K562 (cell line): ENCODE measurements at regions not wholly inside any gene's neighbourhood (a gene's known extent, or its start where the extent isn't known, plus 50 kb on each side); places are given as distances from the start of the nearest gene placed in this dataset.
A peak's percentile ranks its signal among the peaks of the same experiment; 100 is the strongest.

Source experiments
- ATAC-seq: fragments of 200-7000 bp; cut with Tn5 transposase; 3 replicates; pipeline ENCODE4 v1.9.1; 2020; ENCODE audit warnings: moderate library complexity
- BruUV-seq: library from RNA; stranded (reverse); fragments of 400-500 nt; replicated peaks from 2 replicates; lab custom pipeline; 2021; lab: Mats Ljungman, UMichigan
- CTCF ChIA-PET: fragments of 300-600 bp; formaldehyde crosslinking; extraction: SDS; loops from one replicate; lab custom pipeline; 2021; ENCODE audit warnings: low intra/inter-chr PET ratio; lab: Yijun Ruan, JAX
- POLR2A ChIA-PET: fragments of 300-600, 350-650 bp; sonication (Branson Sonifier 250); formaldehyde crosslinking; extraction: SDS; loops from one replicate; lab custom pipeline; 2021; ENCODE audit warnings: antibody characterized with exemption, inconsistent platforms; lab: Yijun Ruan, JAX
- DNase-seq, 4 experiments: peaks; one replicate each; pipeline versions ENCODE4 v3.0.0 to v3.0.0-alpha.2; 2011 to 2018; ENCODE audit warnings: low spot score in 3 of 4, mixed read lengths in 3 of 4; ENCODE audit errors: extremely low read depth in 1 of 4
- FAIRE-seq: peaks from 2 replicates; lab custom pipeline; 2011; peaks lifted over from hg19 to GRCh38; lab: Jason Lieb, UNC
- H2AFZ ChIP-seq: 2 replicates; pipeline ENCODE4 v1.6.0; 2011; ENCODE audit warnings: low read depth, low read length, control low read depth, inconsistent platforms
- H3K27ac ChIP-seq: fragments of 200-600 bp; 3 replicates; pipeline ENCODE4 v1.8.0; 2011; ENCODE audit warnings: low read depth, mild to moderate bottlenecking, control low read depth, inconsistent platforms, low read length, moderate library complexity, mixed read lengths; ENCODE audit errors: extremely low read depth
- H3K27me3 ChIP-seq, 2 experiments: fragments of 300-600 bp in 1 of 2; 2 replicates in 1 of 2; 3 replicates in 1 of 2; pipeline versions ENCODE4 v1.6.0 to v1.8.0; 2011; ENCODE audit warnings: inconsistent platforms in 2 of 2, low read length in 2 of 2, mild to moderate bottlenecking in 1 of 2, mixed read lengths in 1 of 2, moderate library complexity in 1 of 2; ENCODE audit not compliant: control insufficient read depth in 2 of 2, insufficient read depth in 2 of 2
- H3K36me3 ChIP-seq: fragments of 300-600 bp; 3 replicates; pipeline ENCODE4 v1.8.0; 2011; ENCODE audit warnings: mild to moderate bottlenecking, low read length, inconsistent platforms; ENCODE audit not compliant: control insufficient read depth, insufficient read depth
- H3K4me1 ChIP-seq, 2 experiments: fragments of 200-600 bp in 1 of 2; replicated peaks in 1 of 2; 2 replicates in 1 of 2; 3 replicates in 1 of 2; pipeline versions ENCODE4 v1.5.1 to v1.8.0; 2011; ENCODE audit warnings: inconsistent platforms in 2 of 2, low read length in 2 of 2, mild to moderate bottlenecking in 1 of 2, mixed read lengths in 1 of 2, moderate library complexity in 1 of 2; ENCODE audit not compliant: control insufficient read depth in 2 of 2, insufficient read depth in 2 of 2
- H3K4me2 ChIP-seq: 2 replicates; pipeline ENCODE4 v1.6.1; 2011; ENCODE audit warnings: low read length, control low read depth, inconsistent platforms, mixed read lengths; ENCODE audit not compliant: insufficient read depth
- H3K4me3 ChIP-seq: fragments of 200-600 bp; sonication (generic), shearing (Covaris generic); 2 replicates; pipeline ENCODE4 v1.5.1; 2016; ENCODE audit warnings: control low read depth, inconsistent platforms
- H3K79me2 ChIP-seq: fragments of 200-600 bp; 3 replicates; pipeline ENCODE4 v1.8.0; 2011; ENCODE audit warnings: low read length, inconsistent platforms; ENCODE audit not compliant: control insufficient read depth, insufficient read depth
- H3K9ac ChIP-seq, 2 experiments: 2 replicates each; pipeline versions ENCODE4 v1.6.0 to v1.6.1; 2011; ENCODE audit warnings: low read depth in 2 of 2, low read length in 2 of 2, control low read depth in 1 of 2, inconsistent platforms in 1 of 2, mild to moderate bottlenecking in 1 of 2, mixed read lengths in 1 of 2; ENCODE audit not compliant: insufficient read depth in 1 of 2
- H3K9me1 ChIP-seq: one replicate; pipeline ENCODE4 v1.6.0; 2011; ENCODE audit warnings: inconsistent platforms, mild to moderate bottlenecking, low read length, moderate library complexity; ENCODE audit not compliant: control insufficient read depth, insufficient read depth
- H3K9me3 ChIP-seq: replicated peaks from 2 replicates; pipeline ENCODE4 v1.5.1; 2011; ENCODE audit warnings: low read depth, low read length, inconsistent platforms; ENCODE audit not compliant: control insufficient read depth, insufficient read depth
- H4K20me1 ChIP-seq: replicated peaks from 2 replicates; pipeline ENCODE4 v1.6.1; 2011; ENCODE audit warnings: low read length, inconsistent platforms, mixed read lengths; ENCODE audit not compliant: control insufficient read depth, insufficient read depth
- CREB3 ChIP-seq: fragments of 450-650 bp; conservative IDR thresholded peaks from 2 replicates; pipeline ENCODE4 v1.6.1; 2016; ENCODE audit warnings: missing genetic modification characterization, low read depth, mild to moderate bottlenecking, missing compliant biosample characterization, moderate library complexity
- RBM14 ChIP-seq: fragments of 200-400 bp; formaldehyde crosslinking; IDR thresholded peaks from 2 replicates; pipeline ENCODE4 v1.6.1; 2018; ENCODE audit warnings: low read depth, mild to moderate bottlenecking, low read length, moderate library complexity, borderline replicate concordance; ENCODE audit not compliant: insufficient read depth
- TGIF2 ChIP-seq: sonication (generic); formaldehyde crosslinking; IDR thresholded peaks from 2 replicates; pipeline ENCODE4 v1.8.1; 2022; ENCODE audit warnings: mild to moderate bottlenecking, missing genetic modification reagents, moderate library complexity
- WGBS: fragments of 100-300 bp; shearing (Covaris generic); methylation state at CpG from one replicate; pipeline ENCODE4 v1.1.6; 2016; ENCODE audit warnings: low coverage, mixed read lengths; ENCODE audit not compliant: insufficient coverage; ENCODE audit errors: missing lambda C conversion rate; 5-methylcytosine and 5-hydroxymethylcytosine counted together
- in situ Hi-C: fragments of 300-500 bp; cut with MboI; formaldehyde crosslinking; loops from 4 replicates; pipeline ENCODE4 v1.15.0; 2018; ENCODE audit warnings: inconsistent platforms, mixed read lengths
- intact Hi-C: fragments of 100-400 bp; cut with micrococcal nuclease; formaldehyde crosslinking; loops from 2 replicates; pipeline ENCODE4 v1.14.2; 2022

DNA sequence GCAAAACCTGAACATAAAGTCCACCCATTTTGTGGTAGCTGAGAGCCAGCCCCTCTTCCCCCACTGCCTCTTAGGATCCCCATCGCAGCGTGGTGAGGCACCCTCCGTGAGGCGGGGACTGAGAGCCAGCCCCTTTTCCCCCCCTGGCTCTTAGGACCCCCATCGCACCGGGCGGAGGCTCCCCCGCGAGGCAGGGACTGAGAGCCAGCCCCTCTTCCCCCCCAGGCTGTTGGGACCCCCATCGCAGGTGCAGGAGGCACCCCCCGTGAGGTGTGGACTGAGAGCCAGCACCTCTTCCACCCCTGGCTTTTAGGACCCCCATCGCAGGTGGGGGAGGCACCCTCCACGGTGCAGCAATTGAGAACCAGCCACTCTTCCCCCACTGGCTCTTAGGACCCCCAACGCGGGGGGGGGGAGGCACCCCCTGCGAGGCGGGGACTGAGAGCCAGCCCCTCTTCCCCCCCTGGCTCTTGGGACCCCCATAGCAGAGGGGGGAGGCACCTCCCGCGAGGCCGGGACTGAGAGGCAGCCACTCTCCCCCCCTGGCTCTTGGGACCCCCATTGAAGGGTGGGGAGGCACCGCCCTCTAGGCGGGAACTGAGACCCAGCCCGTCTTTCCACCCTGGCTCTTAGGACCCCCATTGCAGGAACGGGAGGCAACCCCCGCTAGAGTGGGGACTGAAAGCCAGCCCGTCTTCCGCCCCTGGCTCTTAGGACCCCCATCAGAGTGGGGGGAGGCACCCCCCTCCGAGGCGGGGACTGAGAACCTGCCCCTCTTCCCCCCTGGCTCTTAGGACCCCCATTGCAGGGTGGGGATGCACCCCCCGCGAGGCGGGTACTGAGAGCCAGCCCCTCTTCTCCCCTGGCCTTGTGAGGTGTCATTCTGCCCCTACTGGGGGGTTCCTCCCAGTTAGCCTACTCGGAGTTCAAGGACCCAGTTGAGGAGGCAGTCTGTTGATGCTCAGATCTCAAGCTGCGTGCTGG lies 366.4 kb upstream of the SPRY2 start:
- no peak overlapping the region for H3K27ac ChIP-seq
- peaks cover 0 to 13% of the 10 kb centered on the region in 2 experiments; a peak in 1 of 5 replicates for H3K4me1 ChIP-seq
- 0 out of 2 replicates have a peak, but pooled peaks have one; percentile 79 for TF ChIP-seq RBM14
- TF ChIP-seq TGIF2 (CRISPR knock-in tag): 0 out of 2 replicates have a peak, but pooled peaks have one; percentile 1
- no peak for TF ChIP-seq CREB3 (tag)
- peak; percentile 20 for ATAC-seq
- no peaks in the 10 kb centered on the region for H3K27me3 ChIP-seq
- no peak overlapping the region for H3K4me3 ChIP-seq
- under 1% methylated on average over 32 of the region's 34 CpGs for WGBS
- no peak overlapping the region for H3K4me2 ChIP-seq
- FAIRE-seq: no peak
- BruUV-seq: no TSS peak
- no peak overlapping the region for H2AFZ ChIP-seq
- in situ Hi-C loops (no loop called here), intact Hi-C loops (no loop called here)
- H3K36me3 ChIP-seq: no peaks in the 10 kb centered on the region
- ChIA-PET CTCF (no interaction called here), POLR2A (no interaction called here)
- no peak overlapping the region for H3K9ac ChIP-seq
- no peaks in the 10 kb centered on the region for H3K79me2 ChIP-seq
- no peaks in the 10 kb centered on the region for H3K9me3 ChIP-seq
- DNase-seq: no peak
- no peaks in the 10 kb centered on the region for H3K9me1 ChIP-seq
- H4K20me1 ChIP-seq: no peaks in the 10 kb centered on the region
